ENCODE measurements at regions not wholly inside any gene's neighbourhood (a gene's known extent, or its start where the extent isn't known, plus 50 kb on each side); places are given as distances from the start of the nearest gene placed in this dataset.

GRCh38 chr9:84538879-84539278 is 130.7 kb upstream of the NTRK2 start:
- TF ChIP-seq YY1 (IDR thresholded peaks at IDR 0.05; ENCODE audit: insufficient read depth, insufficient read length), result no peak
- TF ChIP-seq ZNF274 (IDR thresholded peaks at IDR 0.05; ENCODE audit: low read depth, low read length), result no peak
- TF ChIP-seq SUZ12 (IDR thresholded peaks at IDR 0.05; ENCODE audit: extremely low read depth, insufficient read depth, insufficient read length), result no peak

Data from NT2/D1 (cell line).